Lung (tissue), 11 donors: ENCODE measurements at regions not wholly inside any gene's neighbourhood (a gene's known extent, or its start where the extent isn't known, plus 50 kb on each side); places are given as distances from the start of the nearest gene placed in this dataset.

Source experiments
- ATAC-seq: fragments of 200-7000 bp; cut with Tn5 transposase; one replicate; pipeline ENCODE4 v1.9.1; 2020; ENCODE audit warnings: moderate number of reproducible peaks; ENCODE audit not compliant: insufficient read depth, low FRiP score
- DNase-seq, 3 donors: peaks; one replicate each; pipeline ENCODE4 v3.0.0-alpha.2; 2013 to 2017
- H3K27ac ChIP-seq, 2 donors: one replicate each; pipeline ENCODE4 v1.5.1; 2013; ENCODE audit warnings: mild to moderate bottlenecking in 2 of 2, moderate library complexity in 2 of 2, control low read depth in 1 of 2, inconsistent platforms in 1 of 2, low read depth in 1 of 2, low read length in 1 of 2
- H3K27me3 ChIP-seq, 3 donors: one replicate each; pipeline ENCODE4 v1.5.1; 2013; ENCODE audit warnings: low read length in 2 of 3; ENCODE audit not compliant: control insufficient read depth in 3 of 3, insufficient read depth in 3 of 3
- H3K36me3 ChIP-seq, 4 donors: one replicate each; pipeline ENCODE4 v1.5.1; 2013; ENCODE audit warnings: low read length in 4 of 4, mild to moderate bottlenecking in 1 of 4, moderate library complexity in 1 of 4; ENCODE audit not compliant: control insufficient read depth in 4 of 4, insufficient read depth in 4 of 4
- H3K4me1 ChIP-seq, 5 donors: one replicate each; pipeline ENCODE4 v1.5.1; 2013; ENCODE audit warnings: low read length in 5 of 5, mild to moderate bottlenecking in 2 of 5, moderate library complexity in 1 of 5; ENCODE audit not compliant: control insufficient read depth in 5 of 5, insufficient read depth in 5 of 5
- H3K4me3 ChIP-seq: one replicate; pipeline ENCODE4 v1.5.1; 2013; ENCODE audit warnings: mild to moderate bottlenecking, control low read depth, moderate library complexity
- H3K9ac ChIP-seq, 2 donors: one replicate each; pipeline ENCODE4 v1.5.1; 2013; ENCODE audit warnings: low read length in 2 of 2, control low read depth in 1 of 2; ENCODE audit not compliant: insufficient read depth in 1 of 2
- H3K9me3 ChIP-seq, 4 donors: one replicate each; pipeline ENCODE4 v1.5.1; 2013; ENCODE audit warnings: low read length in 3 of 4, mild to moderate bottlenecking in 1 of 4, moderate library complexity in 1 of 4; ENCODE audit not compliant: control insufficient read depth in 4 of 4, insufficient read depth in 3 of 4
- WGBS, 2 donors: extraction: QIAGEN DNeasy Blood & Tissue Kit; methylation state at CpG; one replicate each; pipeline ENCODE4 v1.1.7; 2013; 5-methylcytosine and 5-hydroxymethylcytosine counted together
- TF ChIP-seq, protein P1 (sequence below): IDR thresholded peaks from 2 replicates; pipeline ENCODE4 v1.5.1; 2012; ENCODE audit warnings: mild to moderate bottlenecking; ENCODE audit errors: control extremely low read depth, extremely low read depth
- donor health status: control.
- donor health status: control.
- donor health status: Bipolar disorder and iron deficiency.
- donor health status: healthy.
- donor health status: DM: yes; HTN: yes; CAD: no.

DNA sequence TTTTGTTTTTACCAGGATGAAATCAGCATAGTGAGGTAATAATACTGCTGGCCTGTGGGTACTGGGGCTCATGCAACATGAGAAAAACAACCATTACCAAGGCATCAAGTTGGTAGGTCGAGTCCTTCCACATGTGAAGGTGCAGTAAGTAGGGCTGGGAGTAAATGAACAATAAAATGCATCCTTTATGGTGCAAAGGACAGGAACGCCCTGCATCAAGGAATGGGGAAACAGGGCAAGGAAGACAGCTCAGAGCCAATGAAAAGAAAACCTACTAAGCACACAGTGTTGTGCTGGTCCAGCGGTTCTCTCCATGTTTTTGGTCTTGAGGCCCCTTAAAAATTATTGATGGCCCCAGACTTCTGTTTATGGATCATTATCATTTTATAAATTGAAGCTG, 168.5 kb upstream of the TPM1 start:
- no peak overlapping the region for H3K4me3 ChIP-seq
- no peak for ATAC-seq
- H3K9me3 ChIP-seq: no peaks in the 10 kb centered on the region
- TF ChIP-seq, protein P1, sequence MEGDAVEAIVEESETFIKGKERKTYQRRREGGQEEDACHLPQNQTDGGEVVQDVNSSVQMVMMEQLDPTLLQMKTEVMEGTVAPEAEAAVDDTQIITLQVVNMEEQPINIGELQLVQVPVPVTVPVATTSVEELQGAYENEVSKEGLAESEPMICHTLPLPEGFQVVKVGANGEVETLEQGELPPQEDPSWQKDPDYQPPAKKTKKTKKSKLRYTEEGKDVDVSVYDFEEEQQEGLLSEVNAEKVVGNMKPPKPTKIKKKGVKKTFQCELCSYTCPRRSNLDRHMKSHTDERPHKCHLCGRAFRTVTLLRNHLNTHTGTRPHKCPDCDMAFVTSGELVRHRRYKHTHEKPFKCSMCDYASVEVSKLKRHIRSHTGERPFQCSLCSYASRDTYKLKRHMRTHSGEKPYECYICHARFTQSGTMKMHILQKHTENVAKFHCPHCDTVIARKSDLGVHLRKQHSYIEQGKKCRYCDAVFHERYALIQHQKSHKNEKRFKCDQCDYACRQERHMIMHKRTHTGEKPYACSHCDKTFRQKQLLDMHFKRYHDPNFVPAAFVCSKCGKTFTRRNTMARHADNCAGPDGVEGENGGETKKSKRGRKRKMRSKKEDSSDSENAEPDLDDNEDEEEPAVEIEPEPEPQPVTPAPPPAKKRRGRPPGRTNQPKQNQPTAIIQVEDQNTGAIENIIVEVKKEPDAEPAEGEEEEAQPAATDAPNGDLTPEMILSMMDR: no peak
- no peak overlapping the region for H3K27ac ChIP-seq
- H3K9ac ChIP-seq: no peak overlapping the region
- no peaks in the 10 kb centered on the region for H3K4me1 ChIP-seq
- H3K27me3 ChIP-seq: no peaks in the 10 kb centered on the region
- WGBS, 2 donors: 85 to 89% methylated on average over 3 of the region's 3 CpGs
- no peaks in the 10 kb centered on the region for H3K36me3 ChIP-seq
- DNase-seq: no peak

DNA sequence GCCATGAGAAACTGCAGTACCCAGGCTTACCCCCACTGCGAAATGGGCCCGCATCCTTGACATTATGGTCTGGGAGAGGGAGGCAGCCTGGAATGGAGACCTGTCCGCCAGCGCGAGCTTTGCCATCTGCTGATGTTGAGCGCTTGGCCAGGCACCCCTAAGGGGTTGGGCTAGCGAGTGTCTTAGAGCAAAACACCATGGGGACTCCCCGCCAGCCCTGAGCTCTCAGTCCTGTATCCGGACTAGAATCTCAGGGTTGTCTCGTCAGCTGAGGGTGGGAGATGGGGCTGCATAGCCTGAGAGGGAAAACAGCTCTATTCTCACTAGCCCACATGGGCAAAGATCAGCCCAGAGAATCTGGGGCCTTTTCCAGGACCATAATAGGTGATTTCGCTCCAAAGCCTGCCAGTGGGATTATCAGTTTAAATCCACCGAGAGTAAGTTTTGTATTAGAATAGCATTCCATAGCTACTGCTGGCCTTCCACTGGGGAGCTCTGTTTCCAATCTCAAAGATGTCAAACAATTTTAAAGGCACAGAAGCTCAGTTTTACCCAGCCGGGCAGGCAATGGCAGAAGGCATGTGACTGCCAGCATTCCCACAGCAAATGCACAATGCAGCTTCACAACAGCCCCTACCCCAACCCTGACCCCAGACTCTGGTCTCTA, 167.5 kb upstream of the TPM1 start:
- no peak for DNase-seq
- 87 to 98% methylated on average over 13 of the region's 13 CpGs for WGBS, 2 donors

DNA sequence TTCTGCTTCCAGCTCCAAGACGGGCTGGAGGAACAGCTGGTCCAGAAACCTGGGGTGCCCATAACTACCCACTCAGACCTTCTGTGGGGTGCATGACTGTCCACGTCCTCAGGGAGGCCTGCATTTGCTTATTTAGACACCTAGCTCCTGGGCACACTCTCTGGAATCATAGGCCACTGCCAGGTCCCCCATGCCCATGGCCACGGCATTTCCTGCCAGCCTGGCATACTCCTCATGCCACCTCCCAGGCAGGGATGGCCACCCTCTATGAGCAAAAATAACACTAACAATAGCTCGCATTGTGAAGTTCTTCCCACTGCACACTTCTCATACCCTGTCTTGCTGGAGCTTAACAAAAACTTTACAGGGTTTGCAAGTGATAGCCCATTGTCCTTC, 166.9 kb upstream of the TPM1 start:
- ATAC-seq: no peak
- H3K4me3 ChIP-seq: no peak overlapping the region
- TF ChIP-seq, protein P1: no peak
- peaks cover 0 to 5% (median 0%) of the 10 kb centered on the region in 5 donors for H3K4me1 ChIP-seq
- no peaks in the 10 kb centered on the region for H3K9me3 ChIP-seq
- H3K27me3 ChIP-seq: no peaks in the 10 kb centered on the region
- H3K9ac ChIP-seq: no peak overlapping the region
- WGBS, 2 donors: 94 to 95% methylated on average over 4 of the region's 4 CpGs
- DNase-seq: no peak
- no peaks in the 10 kb centered on the region for H3K36me3 ChIP-seq
- H3K27ac ChIP-seq: no peak overlapping the region

More for the DNA sequence above, 167.5 kb upstream of the TPM1 start:
- ATAC-seq: no peak
- Histone ChIP-seq H3K4me3 (no peak overlapping the region), H3K27ac (no peak overlapping the region), H3K9me3 (no peaks in the 10 kb centered on the region), H3K9ac (no peak overlapping the region), H3K4me1 (peaks cover 0 to 4% (median 0%) of the 10 kb centered on the region in 5 donors), H3K36me3 (no peaks in the 10 kb centered on the region), H3K27me3 (no peaks in the 10 kb centered on the region)
- TF ChIP-seq, protein P1: no peak
